Adrenal gland (tissue), 9 donors: ENCODE measurements at regions not wholly inside any gene's neighbourhood (a gene's known extent, or its start where the extent isn't known, plus 50 kb on each side); places are given as distances from the start of the nearest gene placed in this dataset.

ENCODE experiments used
- DNase-seq, 7 donors: peaks; one replicate each; pipeline ENCODE4 v3.0.0-alpha.2; 2019 to 2020
- H3K27ac ChIP-seq, 5 donors: fragments of 200-600 bp; sonication (generic) in 4 of 5; 1 replicate in 3 of 5; 2 replicates in 2 of 5; pipeline versions ENCODE4 v1.5.1 to v1.8.0; 2016 to 2020; ENCODE audit warnings: mild to moderate bottlenecking in 1 of 5
- H3K27me3 ChIP-seq: fragments of 200-600 bp; 2 replicates; pipeline ENCODE4 v1.8.0; 2021
- H3K36me3 ChIP-seq, 2 donors: fragments of 200-600 bp; replicated peaks in 1 of 2; 1 replicate in 1 of 2; 2 replicates in 1 of 2; pipeline versions ENCODE4 v1.5.1 to v1.8.0; 2018 to 2022
- H3K4me1 ChIP-seq, 2 donors: fragments of 200-600 bp; replicated peaks in 1 of 2; 1 replicate in 1 of 2; 2 replicates in 1 of 2; pipeline versions ENCODE4 v1.5.1 to v1.8.0; 2018 to 2021
- H3K4me3 ChIP-seq, 4 donors: fragments of 200-600 bp; sonication (generic) in 3 of 4; one replicate each; pipeline ENCODE4 v1.5.1; 2016 to 2018
- H3K9me3 ChIP-seq, 3 donors: fragments of 200-600 bp; sonication (generic) in 1 of 3; replicated peaks in 1 of 3; 1 replicate in 2 of 3; 2 replicates in 1 of 3; pipeline versions ENCODE4 v1.5.1 to v1.8.0; 2016 to 2021
- CTCF ChIP-seq, 6 experiments: fragments of 450-650 bp in 4 of 6; fragments of 200-600 bp in 2 of 6; sonication (generic) in 1 of 6; IDR thresholded peaks; 1 replicate in 5 of 6; 2 replicates in 1 of 6; pipeline versions ENCODE4 v1.5.1 to v1.8.0; 2016 to 2021; ENCODE audit warnings: antibody characterized with exemption in 6 of 6, mild to moderate bottlenecking in 2 of 6, moderate library complexity in 1 of 6
- POLR2A ChIP-seq, 2 donors: fragments of 450-650 bp; IDR thresholded peaks; one replicate each; pipeline ENCODE4 v1.6.1; 2017; ENCODE audit warnings: antibody characterized with exemption in 2 of 2, mild to moderate bottlenecking in 2 of 2, moderate library complexity in 1 of 2
- WGBS, 4 donors: extraction: QIAGEN DNeasy Blood & Tissue Kit in 2 of 4; methylation state at CpG; one replicate each; pipeline versions ENCODE4 v1.1.5 to v1.1.7; 2013 to 2017; 5-methylcytosine and 5-hydroxymethylcytosine counted together
- intact Hi-C, 2 donors: fragments of 100-400 bp; cut with DNase I; formaldehyde crosslinking; loops; one replicate each; pipeline versions ENCODE4 v1.14.1 to v1.15.0; 2022 to 2023
- donor health status: healthy with polysubstance abuse.
- donor health status: Bipolar disorder and iron deficiency.
- donor health status: DM: yes; HTN: yes; CAD: no.
- donor health status: DM: no; HTN: no; CAD: no.
- donor health status: DM: no; HTN: no; CAD: no.

DNA sequence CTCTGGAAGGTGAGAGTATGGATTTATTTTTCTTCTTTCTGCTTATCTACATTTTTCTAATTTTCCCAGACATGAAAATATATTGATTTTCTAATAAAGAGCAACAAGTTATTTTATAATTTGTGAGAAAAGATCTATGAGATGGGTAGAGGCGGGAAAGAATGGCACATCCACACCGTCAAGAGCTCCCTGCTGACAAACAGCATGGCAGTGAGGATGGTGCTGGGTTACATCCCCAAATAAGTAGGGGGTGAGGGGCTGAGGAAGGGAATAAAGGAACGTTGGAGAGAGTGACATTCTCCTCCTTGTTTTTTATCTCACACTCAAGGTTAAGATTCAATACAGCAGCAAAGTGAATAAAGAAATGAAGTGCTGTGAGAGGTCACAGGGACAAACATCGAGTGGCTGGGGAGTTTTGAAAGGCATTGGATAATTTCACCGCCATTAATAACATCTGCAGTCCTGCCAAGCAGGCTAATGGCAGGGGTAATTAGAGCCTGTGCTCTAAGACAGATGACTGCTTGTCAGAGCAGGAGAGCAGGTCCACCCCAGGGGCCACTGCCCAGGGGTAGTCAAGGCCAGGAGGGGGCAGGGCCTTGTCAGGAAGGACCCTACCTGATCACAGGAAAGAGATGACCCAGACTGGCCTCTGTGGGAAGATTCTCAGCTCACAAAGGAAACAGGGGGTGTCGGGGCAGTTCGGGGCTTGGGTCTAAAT lies 323.8 kb downstream of the FBXW7 start:
- intact Hi-C loops = no loop called here
- WGBS, 4 donors = 45 to 54% (median 53%) methylated on average over 7 of the region's 7 CpGs
- no peaks in the 10 kb centered on the region for H3K27me3 ChIP-seq
- no peak for DNase-seq
- H3K4me1 ChIP-seq = no peaks in the 10 kb centered on the region
- no peak overlapping the region for H3K4me3 ChIP-seq
- H3K27ac ChIP-seq = no peak overlapping the region
- no peaks in the 10 kb centered on the region for H3K36me3 ChIP-seq
- peaks cover 0 to 5% (median 4%) of the 10 kb centered on the region in 3 donors for H3K9me3 ChIP-seq
- TF ChIP-seq POLR2A (IDR thresholded peaks at IDR 0.05) (no peak), CTCF (IDR thresholded peaks at IDR 0.05) (no peak)

DNA sequence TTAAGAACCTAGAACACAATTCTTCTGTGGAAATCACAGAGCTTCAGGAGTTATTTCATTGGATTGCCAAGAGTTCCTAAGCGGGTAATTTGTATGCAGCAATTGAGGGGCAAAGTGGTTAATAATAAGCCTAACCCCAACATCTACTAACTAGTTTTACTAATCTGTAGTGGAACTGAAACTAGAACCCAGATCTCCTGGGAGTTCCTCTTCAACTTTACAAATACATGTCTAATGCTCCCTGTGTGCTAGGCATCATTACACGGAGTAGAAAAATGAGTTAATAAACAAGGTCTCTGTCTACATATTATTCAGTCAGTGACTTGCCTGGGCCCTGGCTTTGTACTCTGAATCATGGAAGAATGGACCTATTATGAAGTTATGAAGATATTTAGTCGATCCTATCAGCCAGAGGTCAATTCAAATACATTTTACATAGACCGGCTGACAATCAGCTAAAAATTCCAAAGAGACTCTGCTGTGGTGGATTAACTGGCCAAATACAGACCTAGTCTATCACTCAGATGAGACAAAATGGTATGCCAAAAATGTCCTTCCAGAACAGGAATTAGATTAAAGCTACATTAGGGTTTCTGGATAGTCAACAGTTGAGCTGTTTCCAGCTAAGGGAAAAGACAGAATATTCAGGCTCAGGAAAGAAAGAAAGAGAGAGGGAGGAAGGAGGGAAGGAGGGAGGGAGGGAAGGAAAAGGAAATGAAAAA lies 326.0 kb downstream of the FBXW7 start:
- no peaks in the 10 kb centered on the region for H3K9me3 ChIP-seq
- no peaks in the 10 kb centered on the region for H3K4me1 ChIP-seq
- H3K36me3 ChIP-seq = no peaks in the 10 kb centered on the region
- no peaks in the 10 kb centered on the region for H3K27me3 ChIP-seq
- no peak for TF ChIP-seq POLR2A (IDR thresholded peaks at IDR 0.05)
- no peak for TF ChIP-seq CTCF (IDR thresholded peaks at IDR 0.05)
- H3K4me3 ChIP-seq = no peak overlapping the region
- H3K27ac ChIP-seq = no peak overlapping the region
- intact Hi-C loops = no loop called here
- 58 to 73% (median 71%) methylated on average over 4 of the region's 4 CpGs for WGBS, 4 donors
- no peak for DNase-seq

DNA sequence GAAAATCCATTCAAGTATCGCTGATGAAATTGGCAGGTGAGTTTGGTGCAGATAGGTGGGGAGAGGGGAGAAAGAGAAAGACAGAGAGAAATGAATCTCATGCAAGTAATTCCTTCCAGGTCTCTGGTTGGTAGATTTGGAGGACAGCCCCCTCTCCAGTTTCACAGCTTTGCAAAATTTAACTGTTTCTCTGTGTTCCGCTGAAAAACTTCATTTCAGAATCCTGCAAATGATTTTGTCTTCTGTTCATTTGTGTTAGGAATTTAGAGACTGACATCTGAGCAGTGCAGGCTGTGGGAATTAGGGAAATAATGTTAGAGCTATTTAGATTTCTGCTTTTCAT lies 328.5 kb downstream of the FBXW7 start:
- TF ChIP-seq CTCF (IDR thresholded peaks at IDR 0.05) (no peak), POLR2A (IDR thresholded peaks at IDR 0.05) (no peak)
- Histone ChIP-seq H3K27me3 (no peaks in the 10 kb centered on the region), H3K4me3 (no peak overlapping the region), H3K9me3 (no peaks in the 10 kb centered on the region), H3K4me1 (no peaks in the 10 kb centered on the region), H3K36me3 (no peaks in the 10 kb centered on the region), H3K27ac (no peak overlapping the region)
- DNase-seq = no peak
- 54 to 66% (median 64%) methylated on average over 2 of the region's 2 CpGs for WGBS, 4 donors
- intact Hi-C loops = no loop called here

- Histone ChIP-seq H3K27me3 (no peaks in the 10 kb centered on the region), H3K4me3 (no peak overlapping the region), H3K36me3 (no peaks in the 10 kb centered on the region), H3K9me3 (no peaks in the 10 kb centered on the region), H3K27ac (no peak overlapping the region), H3K4me1 (no peaks in the 10 kb centered on the region)
- 63 to 68% (median 66%) methylated on average over 8 of the region's 8 CpGs for WGBS, 4 donors
- TF ChIP-seq CTCF (IDR thresholded peaks at IDR 0.05) (no peak), POLR2A (IDR thresholded peaks at IDR 0.05) (no peak)
- DNase-seq = no peak
- intact Hi-C loops = no loop called here
Observed at GRCh38 chr4:152206646-152207377, 329.1 kb downstream of the FBXW7 start.
